ENCODE measurements at regions not wholly inside any gene's neighbourhood (a gene's known extent, or its start where the extent isn't known, plus 50 kb on each side); places are given as distances from the start of the nearest gene placed in this dataset.
A peak's percentile ranks its signal among the peaks of the same experiment; 100 is the strongest.

DNA sequence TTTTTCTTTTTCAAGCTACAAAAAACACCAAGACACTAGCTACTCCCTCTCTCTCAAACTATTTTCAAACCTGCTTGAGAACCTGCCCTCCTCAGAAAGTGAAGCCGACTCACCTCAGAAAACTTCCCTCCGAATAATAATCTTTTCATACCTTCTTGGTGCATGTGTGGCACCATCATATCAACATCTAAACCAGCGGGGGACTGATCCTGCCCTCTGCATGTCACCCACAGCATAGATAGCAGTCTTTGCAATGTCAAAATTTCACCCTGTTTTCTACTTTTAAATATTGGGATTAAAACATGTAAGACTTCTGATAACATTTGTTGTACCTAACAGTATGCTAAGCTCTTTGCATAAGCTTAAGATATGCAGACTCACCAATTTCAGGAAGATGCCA lies 1260.3 kb downstream of the PLA2G4A start:
- no peaks in the 10 kb centered on the region for H3K27me3 ChIP-seq (ENCODE audit: control insufficient read depth in 3 of 3, insufficient read depth in 3 of 3, low read length in 2 of 3)
- no peaks in the 10 kb centered on the region for H3K9me3 ChIP-seq (ENCODE audit: control insufficient read depth in 4 of 4, insufficient read depth in 3 of 4, low read length in 3 of 4)
- no peak overlapping the region for H3K4me3 ChIP-seq
- TF ChIP-seq, protein P1, sequence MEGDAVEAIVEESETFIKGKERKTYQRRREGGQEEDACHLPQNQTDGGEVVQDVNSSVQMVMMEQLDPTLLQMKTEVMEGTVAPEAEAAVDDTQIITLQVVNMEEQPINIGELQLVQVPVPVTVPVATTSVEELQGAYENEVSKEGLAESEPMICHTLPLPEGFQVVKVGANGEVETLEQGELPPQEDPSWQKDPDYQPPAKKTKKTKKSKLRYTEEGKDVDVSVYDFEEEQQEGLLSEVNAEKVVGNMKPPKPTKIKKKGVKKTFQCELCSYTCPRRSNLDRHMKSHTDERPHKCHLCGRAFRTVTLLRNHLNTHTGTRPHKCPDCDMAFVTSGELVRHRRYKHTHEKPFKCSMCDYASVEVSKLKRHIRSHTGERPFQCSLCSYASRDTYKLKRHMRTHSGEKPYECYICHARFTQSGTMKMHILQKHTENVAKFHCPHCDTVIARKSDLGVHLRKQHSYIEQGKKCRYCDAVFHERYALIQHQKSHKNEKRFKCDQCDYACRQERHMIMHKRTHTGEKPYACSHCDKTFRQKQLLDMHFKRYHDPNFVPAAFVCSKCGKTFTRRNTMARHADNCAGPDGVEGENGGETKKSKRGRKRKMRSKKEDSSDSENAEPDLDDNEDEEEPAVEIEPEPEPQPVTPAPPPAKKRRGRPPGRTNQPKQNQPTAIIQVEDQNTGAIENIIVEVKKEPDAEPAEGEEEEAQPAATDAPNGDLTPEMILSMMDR (IDR thresholded peaks at IDR 0.05; ENCODE audit: control extremely low read depth, extremely low read depth) = no peak
- ATAC-seq (ENCODE audit: insufficient read depth, low FRiP score) (no peak), DNase-seq (no peak)
- no peak overlapping the region for H3K27ac ChIP-seq (ENCODE audit: low read depth in 1 of 2, low read length in 1 of 2)
- no peak overlapping the region for H3K9ac ChIP-seq (ENCODE audit: insufficient read depth in 1 of 2, low read length in 2 of 2)
- 62 to 65% methylated on average over 3 of the region's 3 CpGs for WGBS, 2 donors
- no peaks in the 10 kb centered on the region for H3K36me3 ChIP-seq (ENCODE audit: control insufficient read depth in 4 of 4, insufficient read depth in 4 of 4, low read length in 4 of 4)
- H3K4me1 ChIP-seq (ENCODE audit: control insufficient read depth in 5 of 5, insufficient read depth in 5 of 5, low read length in 5 of 5) = no peaks in the 10 kb centered on the region

DNA sequence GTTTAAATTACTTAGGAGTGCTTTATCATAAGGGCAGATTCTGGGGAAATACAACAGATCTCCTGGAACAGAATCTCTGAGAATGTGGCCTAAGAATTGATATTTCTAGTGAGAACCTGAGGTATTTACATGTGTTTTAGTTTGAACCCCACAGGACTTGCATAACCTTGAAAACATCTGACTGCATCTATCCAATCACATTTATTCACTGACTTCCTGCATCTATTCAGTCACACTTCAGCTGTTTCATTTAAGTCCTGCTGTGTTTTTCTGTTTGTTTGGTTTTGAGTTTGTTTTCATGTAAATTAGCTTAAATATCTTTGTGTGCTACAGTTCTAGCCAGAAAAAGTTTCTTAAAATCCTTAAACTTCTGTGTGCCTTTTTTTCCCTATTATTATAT lies 1260.7 kb downstream of the PLA2G4A start:
- no peaks in the 10 kb centered on the region for H3K36me3 ChIP-seq (ENCODE audit: control insufficient read depth in 4 of 4, insufficient read depth in 4 of 4, low read length in 4 of 4)
- no peak overlapping the region for H3K4me3 ChIP-seq
- no peaks in the 10 kb centered on the region for H3K9me3 ChIP-seq (ENCODE audit: control insufficient read depth in 4 of 4, insufficient read depth in 3 of 4, low read length in 3 of 4)
- ATAC-seq (ENCODE audit: insufficient read depth, low FRiP score) (no peak), DNase-seq (peak in 1 of 3 donors; percentile 7)
- H3K9ac ChIP-seq (ENCODE audit: insufficient read depth in 1 of 2, low read length in 2 of 2) = no peak overlapping the region
- H3K4me1 ChIP-seq (ENCODE audit: control insufficient read depth in 5 of 5, insufficient read depth in 5 of 5, low read length in 5 of 5) = no peaks in the 10 kb centered on the region
- H3K27me3 ChIP-seq (ENCODE audit: control insufficient read depth in 3 of 3, insufficient read depth in 3 of 3, low read length in 2 of 3) = no peaks in the 10 kb centered on the region
- TF ChIP-seq, protein P1 (IDR thresholded peaks at IDR 0.05; ENCODE audit: control extremely low read depth, extremely low read depth) = no peak
- no peak overlapping the region for H3K27ac ChIP-seq (ENCODE audit: low read depth in 1 of 2, low read length in 1 of 2)

DNA sequence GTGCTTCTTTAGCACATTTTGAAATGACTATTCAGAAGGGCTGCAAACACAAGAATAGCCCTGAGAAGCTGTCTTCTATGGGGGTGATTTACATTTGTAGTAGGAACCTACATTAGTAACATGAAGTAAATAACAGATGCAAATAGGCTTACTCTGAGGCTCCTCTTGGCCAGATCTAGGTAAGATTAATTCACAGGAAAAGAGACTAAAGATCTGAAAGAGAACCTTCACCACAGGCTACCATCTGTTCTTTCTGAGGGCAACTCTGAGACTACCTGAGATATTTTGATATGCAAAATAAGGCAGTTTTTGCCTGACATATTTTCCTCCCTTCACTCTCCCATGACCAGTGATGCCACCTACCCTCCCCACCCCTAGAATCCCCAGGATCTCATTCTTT lies 1267.8 kb downstream of the PLA2G4A start:
- Histone ChIP-seq H3K36me3 (ENCODE audit: control insufficient read depth in 4 of 4, insufficient read depth in 4 of 4, low read length in 4 of 4) (no peaks in the 10 kb centered on the region), H3K4me1 (ENCODE audit: control insufficient read depth in 5 of 5, insufficient read depth in 5 of 5, low read length in 5 of 5) (no peaks in the 10 kb centered on the region), H3K27me3 (ENCODE audit: control insufficient read depth in 3 of 3, insufficient read depth in 3 of 3, low read length in 2 of 3) (no peaks in the 10 kb centered on the region), H3K4me3 (no peak overlapping the region), H3K9me3 (ENCODE audit: control insufficient read depth in 4 of 4, insufficient read depth in 3 of 4, low read length in 3 of 4) (no peaks in the 10 kb centered on the region), H3K9ac (ENCODE audit: insufficient read depth in 1 of 2, low read length in 2 of 2) (no peak overlapping the region), H3K27ac (ENCODE audit: low read depth in 1 of 2, low read length in 1 of 2) (no peak overlapping the region)
- DNase-seq = no peak
- no peak for ATAC-seq (ENCODE audit: insufficient read depth, low FRiP score)
- TF ChIP-seq, protein P1 (IDR thresholded peaks at IDR 0.05; ENCODE audit: control extremely low read depth, extremely low read depth) = no peak

DNA sequence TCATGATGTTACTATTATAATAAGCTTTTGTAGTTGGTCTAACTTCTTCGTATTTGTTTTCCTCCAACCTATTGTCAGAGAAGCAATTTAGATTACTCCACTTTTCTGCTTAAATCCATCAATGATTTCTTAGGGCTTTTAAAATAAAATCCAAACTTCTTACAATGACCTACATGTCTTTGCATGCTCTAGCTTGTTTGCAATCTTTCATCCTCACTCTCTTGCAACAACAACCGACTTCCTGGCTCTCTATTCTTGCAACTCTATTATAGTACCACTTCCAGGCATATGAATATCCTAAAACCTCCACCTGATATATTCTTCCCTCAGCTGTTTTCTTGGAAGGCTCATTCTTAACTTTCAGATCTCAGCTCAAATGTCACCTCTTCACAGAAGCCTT lies 1288.7 kb downstream of the PLA2G4A start:
- no peaks in the 10 kb centered on the region for H3K4me1 ChIP-seq (ENCODE audit: control insufficient read depth in 5 of 5, insufficient read depth in 5 of 5, low read length in 5 of 5)
- H3K36me3 ChIP-seq (ENCODE audit: control insufficient read depth in 4 of 4, insufficient read depth in 4 of 4, low read length in 4 of 4) = no peaks in the 10 kb centered on the region
- no peaks in the 10 kb centered on the region for H3K9me3 ChIP-seq (ENCODE audit: control insufficient read depth in 4 of 4, insufficient read depth in 3 of 4, low read length in 3 of 4)
- no peak overlapping the region for H3K27ac ChIP-seq (ENCODE audit: low read depth in 1 of 2, low read length in 1 of 2)
- TF ChIP-seq, protein P1 (IDR thresholded peaks at IDR 0.05; ENCODE audit: control extremely low read depth, extremely low read depth) = no peak
- H3K4me3 ChIP-seq = no peak overlapping the region
- DNase-seq = no peak
- H3K9ac ChIP-seq (ENCODE audit: insufficient read depth in 1 of 2, low read length in 2 of 2) = no peak overlapping the region
- 68 to 72% methylated on average over 2 of the region's 2 CpGs for WGBS, 2 donors
- ATAC-seq (ENCODE audit: insufficient read depth, low FRiP score) = no peak
- no peaks in the 10 kb centered on the region for H3K27me3 ChIP-seq (ENCODE audit: control insufficient read depth in 3 of 3, insufficient read depth in 3 of 3, low read length in 2 of 3)
